Sigmoid colon (tissue), 4 donors: ENCODE measurements at regions not wholly inside any gene's neighbourhood (a gene's known extent, or its start where the extent isn't known, plus 50 kb on each side); places are given as distances from the start of the nearest gene placed in this dataset.

Source experiments
- POLR2A ChIP-seq, 2 donors: fragments of 450-650 bp; IDR thresholded peaks; one replicate each; pipeline ENCODE4 v1.6.1; 2016; ENCODE audit warnings: antibody characterized with exemption in 2 of 2, mild to moderate bottlenecking in 2 of 2, moderate library complexity in 2 of 2
- POLR2AphosphoS5 ChIP-seq, 4 donors: sonication (generic); formaldehyde crosslinking; IDR thresholded peaks; one replicate each; pipeline ENCODE4 v1.6.1; 2017; ENCODE audit warnings: antibody characterized with exemption in 4 of 4
- TF ChIP-seq, protein P1 (sequence below), 4 experiments: fragments of 450-650 bp in 3 of 4; fragments of 200-600 bp in 1 of 4; IDR thresholded peaks; one replicate each; pipeline ENCODE4 v1.5.1; 2016 to 2019; ENCODE audit warnings: antibody characterized with exemption in 4 of 4, mild to moderate bottlenecking in 3 of 4, moderate library complexity in 2 of 4

DNA sequence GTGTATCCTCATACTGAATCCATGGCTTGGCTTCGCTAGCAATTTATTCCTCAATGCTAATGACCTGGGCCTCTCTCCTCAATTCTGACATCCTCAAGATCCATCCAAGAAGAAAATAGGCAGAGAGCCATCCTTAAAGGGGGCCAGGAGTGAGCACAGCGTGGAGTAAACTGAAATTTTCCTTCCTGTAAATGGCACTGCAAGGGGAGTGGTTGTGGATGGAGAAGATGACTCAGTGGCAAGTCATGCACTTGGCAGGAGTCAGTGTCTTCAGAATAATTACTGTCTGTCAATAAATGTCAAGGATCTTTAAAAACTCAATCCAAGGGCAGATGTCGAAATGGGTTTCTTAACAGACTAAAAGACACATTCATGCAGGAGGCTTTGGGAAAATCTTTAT, 88.0 kb upstream of the TMEM132C start:
- TF ChIP-seq, protein P1, sequence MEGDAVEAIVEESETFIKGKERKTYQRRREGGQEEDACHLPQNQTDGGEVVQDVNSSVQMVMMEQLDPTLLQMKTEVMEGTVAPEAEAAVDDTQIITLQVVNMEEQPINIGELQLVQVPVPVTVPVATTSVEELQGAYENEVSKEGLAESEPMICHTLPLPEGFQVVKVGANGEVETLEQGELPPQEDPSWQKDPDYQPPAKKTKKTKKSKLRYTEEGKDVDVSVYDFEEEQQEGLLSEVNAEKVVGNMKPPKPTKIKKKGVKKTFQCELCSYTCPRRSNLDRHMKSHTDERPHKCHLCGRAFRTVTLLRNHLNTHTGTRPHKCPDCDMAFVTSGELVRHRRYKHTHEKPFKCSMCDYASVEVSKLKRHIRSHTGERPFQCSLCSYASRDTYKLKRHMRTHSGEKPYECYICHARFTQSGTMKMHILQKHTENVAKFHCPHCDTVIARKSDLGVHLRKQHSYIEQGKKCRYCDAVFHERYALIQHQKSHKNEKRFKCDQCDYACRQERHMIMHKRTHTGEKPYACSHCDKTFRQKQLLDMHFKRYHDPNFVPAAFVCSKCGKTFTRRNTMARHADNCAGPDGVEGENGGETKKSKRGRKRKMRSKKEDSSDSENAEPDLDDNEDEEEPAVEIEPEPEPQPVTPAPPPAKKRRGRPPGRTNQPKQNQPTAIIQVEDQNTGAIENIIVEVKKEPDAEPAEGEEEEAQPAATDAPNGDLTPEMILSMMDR (IDR thresholded peaks at IDR 0.05), result no peak
- TF ChIP-seq POLR2AphosphoS5 (IDR thresholded peaks at IDR 0.05), result no peak
- TF ChIP-seq POLR2A (IDR thresholded peaks at IDR 0.05), result no peak
